ENCODE measurements at regions not wholly inside any gene's neighbourhood (a gene's known extent, or its start where the extent isn't known, plus 50 kb on each side); places are given as distances from the start of the nearest gene placed in this dataset.

- no peak overlapping the region for H3K18ac ChIP-seq (ENCODE audit: low read depth in 1 of 2, low read length in 2 of 2)
- no peak overlapping the region for H3K9ac ChIP-seq (ENCODE audit: low read length)
- H3K4me1 ChIP-seq (ENCODE audit: control insufficient read depth, insufficient read depth, low read depth, low read length): no peaks in the 10 kb centered on the region
- no peak overlapping the region for H2BK5ac ChIP-seq (ENCODE audit: low read depth, low read length, poor library complexity, severe bottlenecking)
- no peak overlapping the region for H2BK120ac ChIP-seq (ENCODE audit: low read depth, low read length)
- H4K8ac ChIP-seq (ENCODE audit: low read length): no peak overlapping the region
- no peak overlapping the region for H2BK12ac ChIP-seq (ENCODE audit: low read length in 2 of 2)
- H3K9me3 ChIP-seq (ENCODE audit: control insufficient read depth, low read length): no peaks in the 10 kb centered on the region
- H3K4ac ChIP-seq (ENCODE audit: low read depth in 1 of 2, low read length in 2 of 2): no peak overlapping the region
- no peak overlapping the region for H3K14ac ChIP-seq (ENCODE audit: low read length in 2 of 2)
- no peak overlapping the region for H3K4me2 ChIP-seq (ENCODE audit: low read length, poor library complexity, severe bottlenecking)
- H2BK15ac ChIP-seq (ENCODE audit: low read depth, poor library complexity, severe bottlenecking): no peak overlapping the region
- DNase-seq: no peak
- H3K23ac ChIP-seq (ENCODE audit: low read length in 2 of 2): no peak overlapping the region
- no peak overlapping the region for H2AK5ac ChIP-seq (ENCODE audit: low read length, severe bottlenecking)
- 87% methylated on average over 7 of the region's 7 CpGs for WGBS
- H3K79me1 ChIP-seq (replicated peaks; ENCODE audit: low read length, poor library complexity, severe bottlenecking): no peaks in the 10 kb centered on the region
- H3K4me3 ChIP-seq (ENCODE audit: insufficient read depth in 1 of 2, low read depth in 1 of 2, low read length in 2 of 2): no peak overlapping the region
- no peak overlapping the region for H2AFZ ChIP-seq (ENCODE audit: low read depth, low read length)
- H3K27ac ChIP-seq (ENCODE audit: low read length, poor library complexity, severe bottlenecking): no peak overlapping the region
- H4K91ac ChIP-seq (ENCODE audit: low read length): no peak overlapping the region
- H3K36me3 ChIP-seq (ENCODE audit: control insufficient read depth in 1 of 2, insufficient read depth in 2 of 2, low read depth in 1 of 2, low read length in 2 of 2): no peaks in the 10 kb centered on the region
- H3K27me3 ChIP-seq (ENCODE audit: control insufficient read depth in 1 of 2, insufficient read depth in 1 of 2, low read length in 2 of 2): peaks cover 0 to 4% of the 10 kb centered on the region in 2 experiments
Measured at GRCh38 chr6:20036141-20036677, 176.1 kb downstream of the MBOAT1 start.

- Histone ChIP-seq H3K4me2 (ENCODE audit: low read length, poor library complexity, severe bottlenecking) (no peak overlapping the region), H3K4me1 (ENCODE audit: control insufficient read depth, insufficient read depth, low read depth, low read length) (no peaks in the 10 kb centered on the region), H3K9me3 (ENCODE audit: control insufficient read depth, low read length) (no peaks in the 10 kb centered on the region), H2BK120ac (ENCODE audit: low read depth, low read length) (no peak overlapping the region), H3K23ac (ENCODE audit: low read length in 2 of 2) (no peak overlapping the region), H3K36me3 (ENCODE audit: control insufficient read depth in 1 of 2, insufficient read depth in 2 of 2, low read depth in 1 of 2, low read length in 2 of 2) (no peaks in the 10 kb centered on the region), H2AK5ac (ENCODE audit: low read length, severe bottlenecking) (no peak overlapping the region), H3K27ac (ENCODE audit: low read length, poor library complexity, severe bottlenecking) (no peak overlapping the region), H2BK12ac (ENCODE audit: low read length in 2 of 2) (no peak overlapping the region), H2AFZ (ENCODE audit: low read depth, low read length) (no peak overlapping the region), H3K9ac (ENCODE audit: low read length) (no peak overlapping the region), H3K79me1 (replicated peaks; ENCODE audit: low read length, poor library complexity, severe bottlenecking) (no peaks in the 10 kb centered on the region), H4K91ac (ENCODE audit: low read length) (no peak overlapping the region), H3K27me3 (ENCODE audit: control insufficient read depth in 1 of 2, insufficient read depth in 1 of 2, low read length in 2 of 2) (peaks cover 0 to 4% of the 10 kb centered on the region in 2 experiments), H3K14ac (ENCODE audit: low read length in 2 of 2) (no peak overlapping the region), H4K8ac (ENCODE audit: low read length) (no peak overlapping the region), H3K4ac (ENCODE audit: low read depth in 1 of 2, low read length in 2 of 2) (no peak overlapping the region), H2BK15ac (ENCODE audit: low read depth, poor library complexity, severe bottlenecking) (no peak overlapping the region), H3K4me3 (ENCODE audit: insufficient read depth in 1 of 2, low read depth in 1 of 2, low read length in 2 of 2) (no peak overlapping the region), H2BK5ac (ENCODE audit: low read depth, low read length, poor library complexity, severe bottlenecking) (no peak overlapping the region), H3K18ac (ENCODE audit: low read depth in 1 of 2, low read length in 2 of 2) (no peak overlapping the region)
- 33% methylated on average over 4 of the region's 7 CpGs for WGBS
- DNase-seq: no peak
Measured at GRCh38 chr6:20038410-20039204, 173.7 kb downstream of the MBOAT1 start.

GRCh38 chr6:20044883-20045282 lies 167.4 kb downstream of the MBOAT1 start:
- Histone ChIP-seq H3K36me3 (ENCODE audit: control insufficient read depth in 1 of 2, insufficient read depth in 2 of 2, low read depth in 1 of 2, low read length in 2 of 2) (no peaks in the 10 kb centered on the region), H3K9ac (ENCODE audit: low read length) (no peak overlapping the region), H3K4ac (ENCODE audit: low read depth in 1 of 2, low read length in 2 of 2) (no peak overlapping the region), H3K79me1 (replicated peaks; ENCODE audit: low read length, poor library complexity, severe bottlenecking) (no peaks in the 10 kb centered on the region), H2BK5ac (ENCODE audit: low read depth, low read length, poor library complexity, severe bottlenecking) (no peak overlapping the region), H3K4me2 (ENCODE audit: low read length, poor library complexity, severe bottlenecking) (no peak overlapping the region), H3K9me3 (ENCODE audit: control insufficient read depth, low read length) (no peaks in the 10 kb centered on the region), H3K27ac (ENCODE audit: low read length, poor library complexity, severe bottlenecking) (no peak overlapping the region), H2BK12ac (ENCODE audit: low read length in 2 of 2) (no peak overlapping the region), H2BK15ac (ENCODE audit: low read depth, poor library complexity, severe bottlenecking) (no peak overlapping the region), H3K27me3 (ENCODE audit: control insufficient read depth in 1 of 2, insufficient read depth in 1 of 2, low read length in 2 of 2) (no peaks in the 10 kb centered on the region), H3K4me3 (ENCODE audit: insufficient read depth in 1 of 2, low read depth in 1 of 2, low read length in 2 of 2) (no peak overlapping the region), H3K14ac (ENCODE audit: low read length in 2 of 2) (no peak overlapping the region), H2AK5ac (ENCODE audit: low read length, severe bottlenecking) (no peak overlapping the region), H2BK120ac (ENCODE audit: low read depth, low read length) (no peak overlapping the region), H4K91ac (ENCODE audit: low read length) (no peak overlapping the region), H4K8ac (ENCODE audit: low read length) (no peak overlapping the region), H3K23ac (ENCODE audit: low read length in 2 of 2) (no peak overlapping the region), H3K4me1 (ENCODE audit: control insufficient read depth, insufficient read depth, low read depth, low read length) (no peaks in the 10 kb centered on the region), H3K18ac (ENCODE audit: low read depth in 1 of 2, low read length in 2 of 2) (no peak overlapping the region), H2AFZ (ENCODE audit: low read depth, low read length) (no peak overlapping the region)
- no peak for DNase-seq
- WGBS: 100% methylated on average over 1 of the region's 1 CpG
